Heart right ventricle (tissue), 16 donors: ENCODE measurements at regions not wholly inside any gene's neighbourhood (a gene's known extent, or its start where the extent isn't known, plus 50 kb on each side); places are given as distances from the start of the nearest gene placed in this dataset.

Experiments
- ATAC-seq, 8 donors: fragments of 200-7000 bp; cut with Tn5 transposase; one replicate each; pipeline ENCODE4 v1.9.1; 2020; ENCODE audit warnings: mild to moderate bottlenecking in 8 of 8, moderate library complexity in 8 of 8, moderate number of reproducible peaks in 1 of 8
- DNase-seq, 2 donors: peaks; one replicate each; pipeline ENCODE4 v3.0.0-alpha.2; 2020
- H3K27ac ChIP-seq, 10 donors: fragments of 200-600 bp; sonication (generic) in 2 of 10; one replicate each; pipeline versions ENCODE4 v1.5.0 to v1.8.0; 2020 to 2022; ENCODE audit warnings: mild to moderate bottlenecking in 3 of 10
- H3K27me3 ChIP-seq, 7 donors: fragments of 200-600 bp; one replicate each; pipeline ENCODE4 v1.8.0; 2021 to 2022; ENCODE audit warnings: mild to moderate bottlenecking in 2 of 7
- H3K36me3 ChIP-seq, 9 donors: fragments of 200-600 bp; sonication (generic) in 1 of 9; one replicate each; pipeline versions ENCODE4 v1.5.0 to v1.8.0; 2020 to 2022; ENCODE audit warnings: mild to moderate bottlenecking in 2 of 9
- H3K4me1 ChIP-seq, 9 donors: fragments of 200-600 bp; sonication (generic) in 1 of 9; one replicate each; pipeline versions ENCODE4 v1.5.0 to v1.8.0; 2020 to 2022; ENCODE audit warnings: mild to moderate bottlenecking in 4 of 9
- H3K4me3 ChIP-seq, 10 donors: fragments of 200-600 bp; sonication (generic) in 2 of 10; one replicate each; pipeline versions ENCODE4 v1.5.0 to v1.8.0; 2020 to 2022; ENCODE audit warnings: mild to moderate bottlenecking in 7 of 10, moderate library complexity in 2 of 10
- H3K9me3 ChIP-seq, 11 donors: fragments of 200-600 bp in 10 of 11; sonication (generic) in 2 of 11; one replicate each; pipeline versions ENCODE4 v1.5.0 to v1.8.0; 2013 to 2022; ENCODE audit warnings: mild to moderate bottlenecking in 2 of 11, control low read depth in 1 of 11, moderate library complexity in 1 of 11
- CTCF ChIP-seq, 9 donors: fragments of 200-600 bp; sonication (generic) in 2 of 9; IDR thresholded peaks; one replicate each; pipeline versions ENCODE4 v1.5.0 to v1.8.0; 2021 to 2022; ENCODE audit warnings: antibody characterized with exemption in 9 of 9, mild to moderate bottlenecking in 5 of 9, moderate library complexity in 1 of 9
- WGBS, 2 donors: extraction: QIAGEN DNeasy Blood & Tissue Kit; methylation state at CpG; one replicate each; pipeline ENCODE4 v1.1.7; 2013; ENCODE audit warnings: inconsistent platforms in 1 of 2; 5-methylcytosine and 5-hydroxymethylcytosine counted together
- intact Hi-C, 10 donors: fragments of 100-400 bp; cut with DNase I; formaldehyde crosslinking; loops; one replicate each; pipeline versions ENCODE4 v1.11.1 to v1.14.2; 2022
- donor health status: Arrhythmogenic right ventricular cardiomyopathy.
- donor health status: ischemic (EF 13 %, LVEDD 7.1; RV severe dilation, severe dysfunction).
- donor health status: healthy with polysubstance abuse.
- donor health status: DM: no; HTN: yes; CAD: no.
- donor health status: DM: no; HTN: no; CAD: no.
- donor health status: ischemic (EF 25% LVEDD 6.9; RV normal size, moderate dysfunction).
- donor health status: ischemic (EF 25% LVEDD 5.7; RV mildly dilated, moderate dysfunction).
- donor health status: healthy.
- donor health status: DM: yes; HTN: yes; CAD: no.
- donor health status: Ischemic cardiomyopathy.
- donor health status: ischemic (EF 35%, LVEDD 5.7; RV mildly dilated, moderate dysfunction).
- donor health status: nonischemic (EF 11% LVEDD 7.7; RV severe dilation, severe dysfunction).
- donor health status: DM: yes; HTN: yes; CAD: no.
- donor health status: PGD.
- donor health status: ischemic (EF 29% LVEDD 5.4; RV normal size, mild dysfunction).
- donor health status: nonischemic (EF 23%, LVEDD 6.1; RV moderate dilation, normal function).

- TF ChIP-seq CTCF (IDR thresholded peaks at IDR 0.05) = no peak
- peaks cover 0 to 27% (median 0%) of the 10 kb centered on the region in 9 donors for H3K4me1 ChIP-seq
- ATAC-seq (no peak), DNase-seq (no peak)
- no peak overlapping the region for H3K4me3 ChIP-seq
- no peak overlapping the region for H3K27ac ChIP-seq
- no peaks in the 10 kb centered on the region for H3K36me3 ChIP-seq
- intact Hi-C loops = no loop called here
- no peaks in the 10 kb centered on the region for H3K9me3 ChIP-seq
- H3K27me3 ChIP-seq = no peaks in the 10 kb centered on the region
Measured at GRCh38 chr14:71403656-71404055, 496.4 kb downstream of the PCNX1 start.

GRCh38 chr14:71405676-71406075, 498.4 kb downstream of the PCNX1 start:
- ATAC-seq (no peak), DNase-seq (no peak)
- TF ChIP-seq CTCF (IDR thresholded peaks at IDR 0.05) = no peak
- Histone ChIP-seq H3K36me3 (no peaks in the 10 kb centered on the region), H3K4me3 (no peak overlapping the region), H3K27ac (no peak overlapping the region), H3K27me3 (no peaks in the 10 kb centered on the region), H3K9me3 (no peaks in the 10 kb centered on the region), H3K4me1 (peaks cover 0 to 11% (median 0%) of the 10 kb centered on the region in 9 donors)
- intact Hi-C loops = no loop called here
- WGBS, 2 donors = 74 to 81% methylated on average over 4 of the region's 4 CpGs

- H3K4me3 ChIP-seq = no peak overlapping the region
- no peak for TF ChIP-seq CTCF (IDR thresholded peaks at IDR 0.05)
- H3K36me3 ChIP-seq = no peaks in the 10 kb centered on the region
- intact Hi-C loops = no loop called here
- no peak for DNase-seq
- no peak overlapping the region for H3K27ac ChIP-seq
- no peaks in the 10 kb centered on the region for H3K27me3 ChIP-seq
- ATAC-seq = no peak
- H3K9me3 ChIP-seq = no peaks in the 10 kb centered on the region
- 84 to 87% methylated on average over 7 of the region's 7 CpGs for WGBS, 2 donors
- H3K4me1 ChIP-seq = peaks cover 0 to 17% (median 0%) of the 10 kb centered on the region in 9 donors
Measured at GRCh38 chr14:71408362-71409030, 501.2 kb downstream of the PCNX1 start.

GRCh38 chr14:71410578-71411284, 503.5 kb downstream of the PCNX1 start:
- intact Hi-C loops = no loop called here
- TF ChIP-seq CTCF (IDR thresholded peaks at IDR 0.05) = no peak
- Histone ChIP-seq H3K4me1 (peaks cover 0 to 17% (median 0%) of the 10 kb centered on the region in 9 donors), H3K4me3 (no peak overlapping the region), H3K27ac (no peak overlapping the region), H3K36me3 (no peaks in the 10 kb centered on the region), H3K9me3 (no peaks in the 10 kb centered on the region), H3K27me3 (no peaks in the 10 kb centered on the region)
- WGBS, 2 donors = 94 to 95% methylated on average over 5 of the region's 5 CpGs
- ATAC-seq (no peak), DNase-seq (no peak)
